MCF 10A (cell line): ENCODE measurements at regions not wholly inside any gene's neighbourhood (a gene's known extent, or its start where the extent isn't known, plus 50 kb on each side); places are given as distances from the start of the nearest gene placed in this dataset.

Experiments
- BruUV-seq: library from RNA; stranded (reverse); fragments of 400-500 nt; replicated peaks from 2 replicates; lab custom pipeline; 2021; lab: Mats Ljungman, UMichigan
- CTCF ChIA-PET: fragments of 300-600 bp; sonication (Branson Sonifier 250); formaldehyde crosslinking; extraction: SDS; loops from one replicate; lab custom pipeline; 2021; ENCODE audit warnings: antibody characterized with exemption, inconsistent platforms; lab: Yijun Ruan, JAX
- POLR2A ChIA-PET: fragments of 300-600, 350-650 bp; sonication (Branson Sonifier 250); formaldehyde crosslinking; extraction: SDS; loops from one replicate; lab custom pipeline; 2020; ENCODE audit warnings: antibody characterized with exemption, inconsistent platforms; lab: Yijun Ruan, JAX
- DNase-seq: peaks from one replicate; pipeline ENCODE4 v3.0.0-alpha.2; 2018; ENCODE audit not compliant: unreplicated experiment
- H3K27ac Mint-ChIP-seq: one replicate; pipeline ENCODE4 v1.8.0; 2022; ENCODE audit warnings: mild to moderate bottlenecking, low read depth, mixed read lengths; ENCODE audit not compliant: unreplicated experiment
- H3K27me3 Mint-ChIP-seq: one replicate; pipeline ENCODE4 v1.8.0; 2022; ENCODE audit warnings: mixed read lengths; ENCODE audit not compliant: insufficient read depth, unreplicated experiment
- H3K36me3 Mint-ChIP-seq: one replicate; pipeline ENCODE4 v1.8.0; 2022; ENCODE audit warnings: mild to moderate bottlenecking, moderate library complexity, mixed read lengths; ENCODE audit not compliant: insufficient read depth, unreplicated experiment
- H3K4me1 Mint-ChIP-seq: one replicate; pipeline ENCODE4 v1.8.0; 2022; ENCODE audit warnings: mixed read lengths; ENCODE audit not compliant: insufficient read depth, unreplicated experiment
- H3K4me3 Mint-ChIP-seq: one replicate; pipeline ENCODE4 v1.8.0; 2022; ENCODE audit warnings: mild to moderate bottlenecking, moderate library complexity, mixed read lengths; ENCODE audit not compliant: unreplicated experiment
- H3K9me3 Mint-ChIP-seq: one replicate; pipeline ENCODE4 v1.8.0; 2022; ENCODE audit warnings: mixed read lengths; ENCODE audit not compliant: unreplicated experiment
- CTCF ChIP-seq: fragments of 200-600 bp; IDR thresholded peaks from one replicate; pipeline ENCODE4 v1.8.0; 2022; ENCODE audit warnings: antibody characterized with exemption, mild to moderate bottlenecking; ENCODE audit not compliant: unreplicated experiment
- intact Hi-C: fragments of 100-400 bp; cut with micrococcal nuclease; formaldehyde crosslinking; loops from 2 replicates; pipeline ENCODE4 v1.14.1; 2022

- POLR2A ChIA-PET, result no interaction called here
- H3K9me3 Mint-ChIP-seq, result peaks cover 25% of the 10 kb centered on the region
These were observed 1377.4 kb downstream of the BRD1 start for GRCh38 chr22:48450188-48450825.

DNA sequence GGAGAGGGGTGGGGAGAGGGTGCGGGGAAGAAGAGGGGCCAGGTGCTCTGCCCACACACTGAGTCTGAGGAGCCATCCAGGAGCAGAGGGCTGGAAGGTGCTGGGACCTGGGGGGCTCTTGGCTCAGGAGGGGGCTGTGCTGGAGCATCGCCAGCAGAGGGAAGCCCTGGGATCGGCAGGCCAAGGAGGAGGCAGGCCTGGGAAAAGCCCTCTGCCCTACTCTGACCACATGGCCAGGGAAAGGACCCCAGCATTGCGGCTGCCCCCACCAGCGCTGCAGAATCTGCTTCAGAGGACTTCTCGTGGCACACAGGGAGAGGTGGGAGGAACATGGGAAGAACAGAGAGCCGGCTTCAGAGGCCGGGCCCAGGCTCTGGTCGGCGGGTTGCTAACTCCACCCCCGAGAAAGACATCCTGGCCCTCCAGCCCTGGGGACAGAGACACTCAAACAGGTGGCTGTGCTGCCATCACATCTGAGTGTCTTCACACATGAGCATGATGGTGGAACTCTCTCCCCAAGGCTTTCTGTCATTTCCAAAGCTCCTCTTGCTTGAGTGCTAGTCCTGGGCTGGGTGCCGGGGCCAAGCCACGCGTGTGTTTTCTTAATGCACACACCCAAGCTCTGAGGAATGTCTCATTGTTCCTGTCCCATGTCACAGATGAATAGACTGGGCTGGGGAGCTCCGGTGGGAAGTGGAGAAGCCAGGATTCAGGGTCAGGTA lies 1378.0 kb downstream of the BRD1 start:
- no peak for TF ChIP-seq CTCF
- ChIA-PET POLR2A (no interaction called here), CTCF (no interaction called here)
- Mint-ChIP-seq H3K27ac (no peak overlapping the region), H3K9me3 (peaks cover 21% of the 10 kb centered on the region), H3K4me3 (no peak overlapping the region), H3K36me3 (no peaks in the 10 kb centered on the region), H3K27me3 (no peaks in the 10 kb centered on the region), H3K4me1 (no peaks in the 10 kb centered on the region)
- no TSS peak for BruUV-seq
- DNase-seq, result no peak
- intact Hi-C loops, result no loop called here

More at GRCh38 chr22:48450188-48450825, 1377.4 kb downstream of the BRD1 start:
- no peak overlapping the region for H3K27ac Mint-ChIP-seq
- no TSS peak for BruUV-seq
- no peaks in the 10 kb centered on the region for H3K4me1 Mint-ChIP-seq
- no peak overlapping the region for H3K4me3 Mint-ChIP-seq
- no peaks in the 10 kb centered on the region for H3K27me3 Mint-ChIP-seq
- intact Hi-C loops, result no loop called here
- no peaks in the 10 kb centered on the region for H3K36me3 Mint-ChIP-seq
- no peak for TF ChIP-seq CTCF
- CTCF ChIA-PET, result no interaction called here
- DNase-seq, result no peak

- ChIA-PET CTCF (no interaction called here), POLR2A (no interaction called here)
- intact Hi-C loops, result no loop called here
- H3K36me3 Mint-ChIP-seq, result no peaks in the 10 kb centered on the region
- H3K4me3 Mint-ChIP-seq, result no peak overlapping the region
- TF ChIP-seq CTCF, result no peak
- H3K4me1 Mint-ChIP-seq, result no peaks in the 10 kb centered on the region
- peaks cover 15% of the 10 kb centered on the region for H3K9me3 Mint-ChIP-seq
- no peak overlapping the region for H3K27ac Mint-ChIP-seq
- BruUV-seq, result no TSS peak
- H3K27me3 Mint-ChIP-seq, result no peaks in the 10 kb centered on the region
- no peak for DNase-seq
These were observed 1378.9 kb downstream of the BRD1 start for GRCh38 chr22:48448821-48449220.

DNA sequence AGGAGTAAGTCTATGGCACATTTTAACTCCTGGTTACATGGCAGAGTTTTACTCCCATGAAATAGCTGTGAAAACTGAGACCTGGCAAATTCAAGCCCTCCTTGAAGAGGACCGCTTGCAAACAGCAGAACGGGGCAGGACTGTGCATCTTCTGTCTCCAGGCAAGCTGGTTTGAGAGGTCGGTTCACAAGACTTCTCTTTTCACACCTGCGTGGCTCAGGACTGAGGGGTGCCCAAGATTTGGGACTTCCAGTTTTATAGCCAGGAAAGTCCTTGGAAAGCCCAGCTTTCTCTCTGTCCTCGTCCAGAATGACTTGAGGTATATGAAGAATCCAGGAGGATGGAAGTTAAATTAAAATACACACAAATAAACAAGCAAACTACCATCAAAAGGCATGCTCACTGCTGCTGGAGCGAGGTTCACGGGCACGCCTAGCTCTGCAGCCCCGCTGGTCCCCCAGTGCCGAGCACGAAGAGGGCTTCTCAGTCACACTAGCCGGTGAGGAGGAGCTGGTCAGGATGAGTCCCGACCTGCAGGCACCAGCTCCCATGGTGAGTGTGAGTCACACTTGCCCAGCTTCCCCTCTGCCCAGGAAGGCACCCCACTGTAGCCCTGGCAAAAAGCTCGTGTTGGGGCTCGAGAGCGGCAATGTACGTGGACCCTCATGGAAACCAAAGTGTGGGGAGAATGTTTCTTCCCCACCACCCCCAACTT lies 1382.4 kb downstream of the BRD1 start:
- ChIA-PET CTCF (interaction anchor here (0.7 kb wide), 1 partner anchor 12 kb away, joined by 5 read pairs; no protein-coding TSS in a partner anchor), POLR2A (no interaction called here)
- BruUV-seq, result no TSS peak

More for the DNA sequence above, 1382.4 kb downstream of the BRD1 start:
- no peak overlapping the region for H3K27ac Mint-ChIP-seq
- intact Hi-C loops, result no loop called here
- H3K36me3 Mint-ChIP-seq, result no peaks in the 10 kb centered on the region
- peaks cover 8% of the 10 kb centered on the region for H3K9me3 Mint-ChIP-seq
- TF ChIP-seq CTCF, result no peak
- H3K4me1 Mint-ChIP-seq, result no peaks in the 10 kb centered on the region
- no peak for DNase-seq
- no peaks in the 10 kb centered on the region for H3K27me3 Mint-ChIP-seq
- no peak overlapping the region for H3K4me3 Mint-ChIP-seq
